A549 (cell line): ENCODE measurements at regions not wholly inside any gene's neighbourhood (a gene's known extent, or its start where the extent isn't known, plus 50 kb on each side); places are given as distances from the start of the nearest gene placed in this dataset.

ENCODE experiments used
- CTCF ChIP-seq: fragments of >200 bp; sonication (Bioruptor Twin); formaldehyde crosslinking; IDR thresholded peaks from 3 replicates; pipeline ENCODE4 v1.5.1; 2016
- EHMT2 ChIP-seq: fragments of 200-600 bp; sonication (generic); IDR thresholded peaks from 2 replicates; pipeline ENCODE4 v1.6.1; 2016; ENCODE audit warnings: antibody characterized with exemption, low read depth, mild to moderate bottlenecking, moderate library complexity
- EP300 ChIP-seq, 2 experiments: fragments of >200 bp; sonication (Bioruptor Twin); formaldehyde crosslinking; IDR thresholded peaks; 2 replicates in 1 of 2; 3 replicates in 1 of 2; pipeline ENCODE4 v1.6.1; 2016 to 2017
- JUNB ChIP-seq: fragments of >200 bp; sonication (Bioruptor Twin); formaldehyde crosslinking; IDR thresholded peaks from 2 replicates; pipeline ENCODE4 v1.6.1; 2016
- POLR2A ChIP-seq: IDR thresholded peaks from 2 replicates; pipeline ENCODE4 v1.6.1; 2012; ENCODE audit warnings: mild to moderate bottlenecking, low read length
- SREBF2 ChIP-seq: fragments of 450-650 bp; IDR thresholded peaks from 2 replicates; pipeline ENCODE4 v1.6.1; 2014; ENCODE audit warnings: mild to moderate bottlenecking, moderate library complexity

DNA sequence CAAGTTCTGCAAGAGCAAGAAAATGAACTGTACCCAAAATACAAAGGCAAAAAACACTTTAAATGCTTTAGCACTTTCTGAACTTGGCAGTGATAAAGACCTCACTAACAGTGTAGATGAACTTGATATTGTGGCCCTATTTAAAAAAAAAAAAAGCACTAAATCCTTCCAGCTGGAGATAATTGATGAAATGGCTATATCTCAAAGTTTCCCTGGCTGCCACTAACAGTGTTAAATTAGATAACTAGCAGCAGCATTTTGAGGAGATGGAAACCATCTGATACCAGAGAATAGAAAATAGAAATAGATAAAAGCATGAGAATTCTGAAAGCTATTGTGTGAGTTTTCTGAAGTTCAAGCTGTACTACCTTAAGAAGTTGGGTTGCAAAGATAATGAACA is 317.2 kb downstream of the RWDD3 start:
- TF ChIP-seq EHMT2 (no peak), POLR2A (no peak), JUNB (no peak), SREBF2 (no peak), CTCF (no peak), EP300 (IDR thresholded peaks at IDR 0.05) (no peak)
